ENCODE measurements at regions not wholly inside any gene's neighbourhood (a gene's known extent, or its start where the extent isn't known, plus 50 kb on each side); places are given as distances from the start of the nearest gene placed in this dataset.

GRCh38 chr6:78353040-78353439, 514.3 kb upstream of the IRAK1BP1 start:
- no peak for ATAC-seq
- no TSS peak for BruUV-seq (replicated peaks)
- Histone ChIP-seq H3K9me3 (ENCODE audit: control insufficient read depth, insufficient read depth, low read depth, low read length) (no peaks in the 10 kb centered on the region), H3K4me3 (ENCODE audit: low read depth in 2 of 2, low read length in 2 of 2) (no peak overlapping the region), H3K4me1 (ENCODE audit: control insufficient read depth, insufficient read depth, low read length) (no peaks in the 10 kb centered on the region), H3K27me3 (ENCODE audit: control insufficient read depth, insufficient read depth, low read length) (no peaks in the 10 kb centered on the region), H3K36me3 (ENCODE audit: control insufficient read depth, insufficient read depth, low read length) (no peaks in the 10 kb centered on the region; the same call in 1 of the 2 replicates), H3K27ac (ENCODE audit: low read length) (no peak overlapping the region)
- CTCF ChIA-PET, result no interaction called here
- POLR2A ChIA-PET, result no interaction called here
- TF ChIP-seq SIN3A (IDR thresholded peaks at IDR 0.05; ENCODE audit: borderline replicate concordance, insufficient read depth, low read depth, low read length), result no peak
- no peak for TF ChIP-seq TCF7L2 (IDR thresholded peaks at IDR 0.05; ENCODE audit: low read depth, low read length)
- no peak for TF ChIP-seq CTCF (IDR thresholded peaks at IDR 0.05)
- no peak for TF ChIP-seq REST (IDR thresholded peaks at IDR 0.05; ENCODE audit: insufficient read depth in 1 of 2, low read depth in 2 of 2, low read length in 1 of 2)
- TF ChIP-seq POLR2AphosphoS5 (IDR thresholded peaks at IDR 0.05; ENCODE audit: low read depth, low read length), result no peak
- DNase-seq (ENCODE audit: low read depth, low spot score), result no peak
- intact Hi-C loops (cut with micrococcal nuclease; ENCODE audit: unreplicated experiment), result no loop called here
- in situ Hi-C loops (cut with HindIII; ENCODE audit: low pct_unique_long_range_greater_than_20kb, low sequenced_read_pairs), result no loop called here

- TF ChIP-seq POLR2AphosphoS5 (IDR thresholded peaks at IDR 0.05; ENCODE audit: low read depth, low read length) (no peak), CTCF (IDR thresholded peaks at IDR 0.05) (no peak), TCF7L2 (IDR thresholded peaks at IDR 0.05; ENCODE audit: low read depth, low read length) (no peak), REST (IDR thresholded peaks at IDR 0.05; ENCODE audit: insufficient read depth in 1 of 2, low read depth in 2 of 2, low read length in 1 of 2) (no peak)
- H3K9me3 ChIP-seq (ENCODE audit: control insufficient read depth, insufficient read depth, low read depth, low read length), result no peaks in the 10 kb centered on the region
- H3K27ac ChIP-seq (ENCODE audit: low read length), result no peak overlapping the region
- H3K4me3 ChIP-seq (ENCODE audit: low read depth in 2 of 2, low read length in 2 of 2), result no peak overlapping the region
- no peaks in the 10 kb centered on the region for H3K36me3 ChIP-seq (ENCODE audit: control insufficient read depth, insufficient read depth, low read length)
- CTCF ChIA-PET, result no interaction called here
- no TSS peak for BruUV-seq (replicated peaks)
- ATAC-seq, result no peak
- H3K27me3 ChIP-seq (ENCODE audit: control insufficient read depth, insufficient read depth, low read length), result no peaks in the 10 kb centered on the region
- no peaks in the 10 kb centered on the region for H3K4me1 ChIP-seq (ENCODE audit: control insufficient read depth, insufficient read depth, low read length)
- intact Hi-C loops (cut with micrococcal nuclease; ENCODE audit: unreplicated experiment) (no loop called here), in situ Hi-C loops (cut with HindIII; ENCODE audit: low pct_unique_long_range_greater_than_20kb, low sequenced_read_pairs) (no loop called here)
- DNase-seq (ENCODE audit: low read depth, low spot score), result no peak
- POLR2A ChIA-PET, result no interaction called here
Observed at GRCh38 chr6:78363688-78364087, 503.7 kb upstream of the IRAK1BP1 start.

All from Panc1 (cell line).